ENCODE measurements at regions not wholly inside any gene's neighbourhood (a gene's known extent, or its start where the extent isn't known, plus 50 kb on each side); places are given as distances from the start of the nearest gene placed in this dataset.

DNA sequence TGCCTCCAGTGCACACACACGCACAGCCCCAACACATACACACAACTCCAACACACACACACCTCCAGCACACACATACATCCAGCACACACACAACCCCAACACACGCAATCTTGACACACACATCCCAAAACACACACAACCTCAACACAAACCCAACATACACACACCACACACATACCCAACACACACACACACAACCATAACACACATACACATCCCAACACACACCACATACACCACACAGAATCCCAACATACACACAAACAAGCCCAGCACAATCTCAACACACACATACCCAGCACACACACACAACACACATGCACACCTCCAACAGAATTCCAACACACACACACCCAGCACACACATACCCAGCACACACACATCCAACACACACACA lies 301.1 kb downstream of the ABCC12 start:
- TF ChIP-seq EZH2 (IDR thresholded peaks at IDR 0.05; ENCODE audit: low read depth, unreplicated experiment) (no peak), JUNB (IDR thresholded peaks at IDR 0.05; ENCODE audit: unreplicated experiment) (no peak), POLR2AphosphoS5 (IDR thresholded peaks at IDR 0.05; ENCODE audit: low read depth) (no peak), ZNF331 (CRISPR knock-in tag; IDR thresholded peaks at IDR 0.05; ENCODE audit: low read depth) (no peak), CREB1 (CRISPR knock-in tag; IDR thresholded peaks at IDR 0.05; ENCODE audit: low read depth) (no peak), EZH2phosphoT487 (IDR thresholded peaks at IDR 0.05; ENCODE audit: unreplicated experiment) (no peak), NANOG (IDR thresholded peaks at IDR 0.05; ENCODE audit: borderline replicate concordance) (no peak), STAT1 (IDR thresholded peaks at IDR 0.05; ENCODE audit: unreplicated experiment) (no peak)
- TF ChIP-seq, protein P1, sequence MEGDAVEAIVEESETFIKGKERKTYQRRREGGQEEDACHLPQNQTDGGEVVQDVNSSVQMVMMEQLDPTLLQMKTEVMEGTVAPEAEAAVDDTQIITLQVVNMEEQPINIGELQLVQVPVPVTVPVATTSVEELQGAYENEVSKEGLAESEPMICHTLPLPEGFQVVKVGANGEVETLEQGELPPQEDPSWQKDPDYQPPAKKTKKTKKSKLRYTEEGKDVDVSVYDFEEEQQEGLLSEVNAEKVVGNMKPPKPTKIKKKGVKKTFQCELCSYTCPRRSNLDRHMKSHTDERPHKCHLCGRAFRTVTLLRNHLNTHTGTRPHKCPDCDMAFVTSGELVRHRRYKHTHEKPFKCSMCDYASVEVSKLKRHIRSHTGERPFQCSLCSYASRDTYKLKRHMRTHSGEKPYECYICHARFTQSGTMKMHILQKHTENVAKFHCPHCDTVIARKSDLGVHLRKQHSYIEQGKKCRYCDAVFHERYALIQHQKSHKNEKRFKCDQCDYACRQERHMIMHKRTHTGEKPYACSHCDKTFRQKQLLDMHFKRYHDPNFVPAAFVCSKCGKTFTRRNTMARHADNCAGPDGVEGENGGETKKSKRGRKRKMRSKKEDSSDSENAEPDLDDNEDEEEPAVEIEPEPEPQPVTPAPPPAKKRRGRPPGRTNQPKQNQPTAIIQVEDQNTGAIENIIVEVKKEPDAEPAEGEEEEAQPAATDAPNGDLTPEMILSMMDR (conservative IDR thresholded peaks at IDR 0.05; ENCODE audit: low read depth in 2 of 2): no peak
- TF ChIP-seq, protein P2, sequence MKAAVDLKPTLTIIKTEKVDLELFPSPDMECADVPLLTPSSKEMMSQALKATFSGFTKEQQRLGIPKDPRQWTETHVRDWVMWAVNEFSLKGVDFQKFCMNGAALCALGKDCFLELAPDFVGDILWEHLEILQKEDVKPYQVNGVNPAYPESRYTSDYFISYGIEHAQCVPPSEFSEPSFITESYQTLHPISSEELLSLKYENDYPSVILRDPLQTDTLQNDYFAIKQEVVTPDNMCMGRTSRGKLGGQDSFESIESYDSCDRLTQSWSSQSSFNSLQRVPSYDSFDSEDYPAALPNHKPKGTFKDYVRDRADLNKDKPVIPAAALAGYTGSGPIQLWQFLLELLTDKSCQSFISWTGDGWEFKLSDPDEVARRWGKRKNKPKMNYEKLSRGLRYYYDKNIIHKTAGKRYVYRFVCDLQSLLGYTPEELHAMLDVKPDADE (IDR thresholded peaks at IDR 0.05): no peak
- TF ChIP-seq, protein P3, sequence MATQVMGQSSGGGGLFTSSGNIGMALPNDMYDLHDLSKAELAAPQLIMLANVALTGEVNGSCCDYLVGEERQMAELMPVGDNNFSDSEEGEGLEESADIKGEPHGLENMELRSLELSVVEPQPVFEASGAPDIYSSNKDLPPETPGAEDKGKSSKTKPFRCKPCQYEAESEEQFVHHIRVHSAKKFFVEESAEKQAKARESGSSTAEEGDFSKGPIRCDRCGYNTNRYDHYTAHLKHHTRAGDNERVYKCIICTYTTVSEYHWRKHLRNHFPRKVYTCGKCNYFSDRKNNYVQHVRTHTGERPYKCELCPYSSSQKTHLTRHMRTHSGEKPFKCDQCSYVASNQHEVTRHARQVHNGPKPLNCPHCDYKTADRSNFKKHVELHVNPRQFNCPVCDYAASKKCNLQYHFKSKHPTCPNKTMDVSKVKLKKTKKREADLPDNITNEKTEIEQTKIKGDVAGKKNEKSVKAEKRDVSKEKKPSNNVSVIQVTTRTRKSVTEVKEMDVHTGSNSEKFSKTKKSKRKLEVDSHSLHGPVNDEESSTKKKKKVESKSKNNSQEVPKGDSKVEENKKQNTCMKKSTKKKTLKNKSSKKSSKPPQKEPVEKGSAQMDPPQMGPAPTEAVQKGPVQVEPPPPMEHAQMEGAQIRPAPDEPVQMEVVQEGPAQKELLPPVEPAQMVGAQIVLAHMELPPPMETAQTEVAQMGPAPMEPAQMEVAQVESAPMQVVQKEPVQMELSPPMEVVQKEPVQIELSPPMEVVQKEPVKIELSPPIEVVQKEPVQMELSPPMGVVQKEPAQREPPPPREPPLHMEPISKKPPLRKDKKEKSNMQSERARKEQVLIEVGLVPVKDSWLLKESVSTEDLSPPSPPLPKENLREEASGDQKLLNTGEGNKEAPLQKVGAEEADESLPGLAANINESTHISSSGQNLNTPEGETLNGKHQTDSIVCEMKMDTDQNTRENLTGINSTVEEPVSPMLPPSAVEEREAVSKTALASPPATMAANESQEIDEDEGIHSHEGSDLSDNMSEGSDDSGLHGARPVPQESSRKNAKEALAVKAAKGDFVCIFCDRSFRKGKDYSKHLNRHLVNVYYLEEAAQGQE (IDR thresholded peaks at IDR 0.05; ENCODE audit: unreplicated experiment): no peak
